Psoas muscle (tissue), 7 donors: ENCODE measurements at regions not wholly inside any gene's neighbourhood (a gene's known extent, or its start where the extent isn't known, plus 50 kb on each side); places are given as distances from the start of the nearest gene placed in this dataset.

Experiments
- ATAC-seq, 4 donors: fragments of 200-7000 bp; cut with Tn5 transposase; one replicate each; pipeline ENCODE4 v1.9.1; 2020; ENCODE audit warnings: moderate library complexity in 3 of 4, mild to moderate bottlenecking in 2 of 4
- DNase-seq, 2 donors: peaks; one replicate each; pipeline ENCODE4 v3.0.0-alpha.2; 2020
- H3K27ac ChIP-seq: fragments of 200-600 bp; one replicate; pipeline ENCODE4 v1.8.0; 2022
- H3K27me3 ChIP-seq, 3 donors: fragments of 200-600 bp in 1 of 3; one replicate each; pipeline versions ENCODE4 v1.6.1 to v1.8.0; 2013 to 2022; ENCODE audit warnings: low read length in 2 of 3, mild to moderate bottlenecking in 2 of 3, moderate library complexity in 1 of 3; ENCODE audit not compliant: insufficient read depth in 3 of 3
- H3K36me3 ChIP-seq, 2 donors: fragments of 200-600 bp in 1 of 2; one replicate each; pipeline versions ENCODE4 v1.6.1 to v1.8.0; 2013 to 2022; ENCODE audit warnings: low read depth in 1 of 2, mild to moderate bottlenecking in 1 of 2, moderate library complexity in 1 of 2; ENCODE audit not compliant: insufficient read depth in 1 of 2
- H3K4me1 ChIP-seq: fragments of 200-600 bp; one replicate; pipeline ENCODE4 v1.8.0; 2022
- H3K4me3 ChIP-seq: fragments of 200-600 bp; one replicate; pipeline ENCODE4 v1.8.0; 2022; ENCODE audit warnings: mild to moderate bottlenecking
- H3K9me3 ChIP-seq: fragments of 200-600 bp; one replicate; pipeline ENCODE4 v1.8.0; 2022
- CTCF ChIP-seq: fragments of 200-600 bp; IDR thresholded peaks from one replicate; pipeline ENCODE4 v1.8.0; 2022; ENCODE audit warnings: antibody characterized with exemption
- WGBS, 3 donors: extraction: QIAGEN DNeasy Blood & Tissue Kit; methylation state at CpG; one replicate each; pipeline versions ENCODE4 v1.1.6 to v1.1.7; 2013; 5-methylcytosine and 5-hydroxymethylcytosine counted together
- intact Hi-C, 2 donors: fragments of 100-400 bp; cut with DNase I; formaldehyde crosslinking; loops; one replicate each; pipeline versions ENCODE4 v1.11.0 to v1.14.2; 2022
- donor health status: healthy with polysubstance abuse.
- donor health status: DM: no; HTN: no; CAD: no; lungs with moderate emphysema.
- donor health status: Bipolar disorder and iron deficiency.
- donor health status: healthy.
- donor health status: DM: yes; HTN: yes; CAD: no.
- donor health status: DM: no; HTN: no; CAD: no.
- donor health status: DM: yes; HTN: yes; CAD: no.

- H3K27ac ChIP-seq: no peak overlapping the region
- no peaks in the 10 kb centered on the region for H3K27me3 ChIP-seq
- DNase-seq: no peak
- ATAC-seq: no peak
- H3K4me3 ChIP-seq: no peak overlapping the region
- no peaks in the 10 kb centered on the region for H3K36me3 ChIP-seq
- no peak for TF ChIP-seq CTCF
- no peaks in the 10 kb centered on the region for H3K4me1 ChIP-seq
- intact Hi-C loops: no loop called here
- H3K9me3 ChIP-seq: no peaks in the 10 kb centered on the region
- WGBS, 3 donors: 87 to 90% (median 89%) methylated on average over 5 of the region's 5 CpGs
These were observed 210.9 kb downstream of the ACTR3B start for GRCh38 chr7:152970481-152970880.

DNA sequence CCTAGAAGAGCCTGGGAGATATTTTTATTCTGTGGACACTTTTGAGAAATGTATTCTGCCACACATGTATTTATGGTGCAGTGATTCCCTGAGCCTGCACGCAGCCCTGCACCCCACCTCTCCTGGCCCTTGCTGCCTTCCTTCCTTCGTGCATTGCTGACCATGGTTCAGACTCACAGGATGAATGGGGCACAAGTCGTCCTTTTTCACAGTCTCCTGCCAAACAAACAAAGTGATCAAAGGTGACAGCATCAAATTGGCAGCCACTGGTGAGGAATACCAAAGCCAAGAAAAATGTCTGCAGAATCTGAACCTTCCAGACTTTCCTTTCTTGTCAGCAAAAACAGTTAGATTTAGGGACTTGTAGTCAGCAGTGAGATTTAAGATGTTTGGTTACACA, 215.0 kb downstream of the ACTR3B start:
- no peak for TF ChIP-seq CTCF
- intact Hi-C loops: no loop called here
- H3K4me3 ChIP-seq: no peak overlapping the region
- no peaks in the 10 kb centered on the region for H3K4me1 ChIP-seq
- ATAC-seq (no peak), DNase-seq (no peak)
- H3K27me3 ChIP-seq: no peaks in the 10 kb centered on the region
- no peaks in the 10 kb centered on the region for H3K9me3 ChIP-seq
- 8 to 15% (median 10%) methylated on average over 3 of the region's 3 CpGs for WGBS, 3 donors
- no peaks in the 10 kb centered on the region for H3K36me3 ChIP-seq
- H3K27ac ChIP-seq: no peak overlapping the region

DNA sequence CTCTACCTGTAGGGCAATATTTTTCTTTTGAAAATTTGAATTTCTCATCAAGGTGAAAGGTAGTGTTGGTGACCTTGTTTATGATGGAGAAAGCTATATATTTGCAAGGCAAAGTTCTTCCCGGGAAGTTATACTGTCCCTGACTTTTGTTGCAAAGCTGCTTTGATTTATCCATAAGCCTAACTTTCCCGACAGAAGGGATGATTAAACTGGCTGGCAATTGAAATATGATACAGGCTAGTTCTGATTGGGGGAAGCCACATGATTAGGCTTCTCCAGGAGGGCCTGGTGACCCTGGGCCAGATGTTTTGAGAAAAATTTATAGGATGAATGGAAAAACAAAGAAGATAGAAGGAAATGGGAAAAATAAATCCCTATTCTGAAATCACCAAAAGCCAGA, 215.5 kb downstream of the ACTR3B start:
- Histone ChIP-seq H3K27ac (no peak overlapping the region), H3K4me3 (no peak overlapping the region), H3K4me1 (no peaks in the 10 kb centered on the region), H3K9me3 (no peaks in the 10 kb centered on the region), H3K27me3 (no peaks in the 10 kb centered on the region), H3K36me3 (no peaks in the 10 kb centered on the region)
- ATAC-seq (no peak), DNase-seq (no peak)
- intact Hi-C loops: no loop called here
- 11 to 15% (median 12%) methylated on average over 2 of the region's 2 CpGs for WGBS, 3 donors
- no peak for TF ChIP-seq CTCF

GRCh38 chr7:152979376-152979775, 219.8 kb downstream of the ACTR3B start:
- H3K27me3 ChIP-seq: no peaks in the 10 kb centered on the region
- ATAC-seq (no peak), DNase-seq (no peak)
- 72 to 81% (median 80%) methylated on average over 3 of the region's 3 CpGs for WGBS, 3 donors
- TF ChIP-seq CTCF: no peak
- no peaks in the 10 kb centered on the region for H3K4me1 ChIP-seq
- no peaks in the 10 kb centered on the region for H3K36me3 ChIP-seq
- H3K27ac ChIP-seq: no peak overlapping the region
- intact Hi-C loops: no loop called here
- H3K4me3 ChIP-seq: no peak overlapping the region
- H3K9me3 ChIP-seq: no peaks in the 10 kb centered on the region

DNA sequence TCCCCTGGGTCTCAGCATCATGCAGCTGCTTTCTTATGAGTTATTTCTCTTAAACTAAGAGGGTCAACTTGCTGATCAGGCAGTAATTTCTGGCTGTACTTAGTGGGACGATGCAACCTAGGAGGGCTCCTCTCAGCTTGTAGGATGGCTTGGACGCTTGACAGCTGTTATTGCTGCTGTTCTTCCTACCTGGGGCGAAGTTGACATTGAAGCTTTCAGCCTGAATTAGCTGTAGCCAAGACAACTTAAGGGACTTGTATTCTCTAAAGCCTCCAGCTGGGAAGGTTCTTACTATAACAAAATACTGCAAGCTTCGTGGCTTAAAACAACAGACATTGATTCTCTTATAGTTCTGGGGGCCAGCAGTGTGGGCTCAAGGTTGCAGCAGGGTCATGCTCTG, 224.9 kb downstream of the ACTR3B start:
- no peak overlapping the region for H3K4me3 ChIP-seq
- TF ChIP-seq CTCF: no peak
- H3K36me3 ChIP-seq: no peaks in the 10 kb centered on the region
- H3K27ac ChIP-seq: no peak overlapping the region
- WGBS, 3 donors: 35 to 48% (median 43%) methylated on average over 4 of the region's 4 CpGs
- intact Hi-C loops: no loop called here
- H3K9me3 ChIP-seq: no peaks in the 10 kb centered on the region
- H3K4me1 ChIP-seq: no peaks in the 10 kb centered on the region
- ATAC-seq (no peak), DNase-seq (no peak)
- no peaks in the 10 kb centered on the region for H3K27me3 ChIP-seq
